WTC11 (cell line): ENCODE measurements at regions not wholly inside any gene's neighbourhood (a gene's known extent, or its start where the extent isn't known, plus 50 kb on each side); places are given as distances from the start of the nearest gene placed in this dataset.

Source experiments
- ATF2 ChIP-seq: sonication (generic); formaldehyde crosslinking; IDR thresholded peaks from 2 replicates; pipeline ENCODE4 v1.8.1; 2022; ENCODE audit warnings: low read depth, missing genetic modification reagents, borderline replicate concordance
- CTCF ChIP-seq: fragments of 200-600 bp; IDR thresholded peaks from 2 replicates; pipeline ENCODE4 v1.8.0; 2022; ENCODE audit warnings: antibody characterized with exemption
- HMGA2 ChIP-seq: fragments of 250-450 bp; sonication (Bioruptor Pico); IDR thresholded peaks from 2 replicates; pipeline ENCODE4 v1.4.0; 2021; ENCODE audit warnings: mild to moderate bottlenecking, moderate library complexity
- KAT7 ChIP-seq: sonication (generic); formaldehyde crosslinking; IDR thresholded peaks from 2 replicates; pipeline ENCODE4 v1.8.1; 2023; ENCODE audit warnings: missing genetic modification reagents, mild to moderate bottlenecking, borderline replicate concordance

- TF ChIP-seq ATF2 (CRISPR knock-in tag) (no peak), CTCF (no peak), HMGA2 (CRISPR knock-in tag) (no peak), KAT7 (CRISPR knock-in tag) (no peak)
These were observed 50.1 kb upstream of the BASP1 start for GRCh38 chr5:17167171-17167891.
